NCI-H2107 (cell line): ENCODE measurements at regions not wholly inside any gene's neighbourhood (a gene's known extent, or its start where the extent isn't known, plus 50 kb on each side); places are given as distances from the start of the nearest gene placed in this dataset.
"Not testable (repeated sequence)": the region's sequence is repeated elsewhere in the genome, so short reads cannot be mapped to it uniquely, and the experiment has no call there.

Source experiments
- DNase-seq: peaks from one replicate; lab custom pipeline; 2025; lab: John Stamatoyannopoulos, UW

DNA sequence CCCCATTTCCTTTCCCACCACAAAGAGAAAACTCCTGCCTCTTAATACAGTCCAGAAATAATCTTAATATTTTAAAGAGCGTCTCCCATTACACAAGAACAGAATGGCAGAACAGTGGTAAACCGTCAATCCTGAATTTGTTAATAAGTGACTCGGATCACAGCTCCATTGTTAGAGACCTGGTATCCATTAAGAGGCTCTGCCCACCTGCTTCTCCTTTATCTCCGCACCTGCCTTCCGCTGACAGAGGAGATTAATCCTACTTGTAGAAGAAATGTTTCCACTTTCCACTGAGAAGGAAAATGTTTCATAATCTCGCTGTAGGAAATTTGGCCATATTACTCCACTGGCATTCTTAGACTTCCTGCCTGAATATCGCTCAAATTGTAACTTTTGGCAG lies 1493.2 kb downstream of the MAT2B start:
- DNase-seq, result no peak

DNA sequence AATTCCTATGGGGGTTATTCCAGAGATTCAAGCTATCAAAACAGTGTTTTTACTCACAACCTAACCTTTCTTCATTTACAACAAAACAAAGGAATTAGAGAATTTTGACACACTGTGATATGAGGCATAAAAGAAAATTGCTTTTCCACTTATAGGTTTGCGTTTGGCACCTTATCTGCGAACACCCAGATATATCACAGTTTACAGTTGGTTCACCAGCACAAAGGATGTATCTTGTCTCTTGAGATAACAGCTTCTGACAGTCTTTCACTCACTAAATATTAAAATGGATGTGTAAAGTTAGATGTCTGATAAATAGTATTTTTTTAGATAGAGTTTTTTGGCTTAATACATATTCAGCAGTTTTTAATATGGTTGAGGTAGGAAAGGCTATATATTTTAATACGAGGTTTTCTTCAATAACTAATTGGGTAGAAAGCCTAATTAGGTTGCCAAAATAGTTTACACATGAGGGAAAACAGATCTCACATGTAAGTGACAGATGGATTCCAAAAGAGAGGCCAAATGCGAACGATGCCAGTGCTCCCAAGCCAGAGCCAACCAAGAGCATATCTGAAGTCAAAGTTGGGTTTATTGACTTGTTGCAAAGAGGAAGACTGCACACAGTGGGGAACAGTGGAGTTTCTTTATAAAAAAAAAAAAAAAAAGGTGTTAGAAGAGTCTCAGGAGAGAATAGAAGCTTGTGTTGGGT lies 1495.2 kb downstream of the MAT2B start:
- no peak for DNase-seq

DNA sequence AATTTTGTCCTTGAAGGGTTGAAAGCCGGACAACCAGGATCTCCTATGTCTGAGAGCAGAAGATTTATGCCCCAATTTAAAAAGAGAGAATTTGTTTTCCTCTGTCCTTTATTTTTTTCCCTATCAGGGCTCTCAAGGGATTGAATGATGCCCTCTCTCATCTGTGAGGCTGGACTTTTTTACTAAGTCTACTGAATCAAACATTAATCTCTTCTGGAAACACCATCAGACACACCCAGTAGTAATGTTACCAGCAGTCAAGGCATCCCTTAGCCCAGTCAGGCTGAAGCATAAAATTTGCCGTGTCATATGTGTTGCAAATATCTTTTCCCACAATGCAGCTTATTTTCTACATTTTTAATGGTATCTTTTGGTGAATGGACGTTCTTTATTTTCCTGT lies 1497.9 kb downstream of the MAT2B start:
- no peak for DNase-seq

DNA sequence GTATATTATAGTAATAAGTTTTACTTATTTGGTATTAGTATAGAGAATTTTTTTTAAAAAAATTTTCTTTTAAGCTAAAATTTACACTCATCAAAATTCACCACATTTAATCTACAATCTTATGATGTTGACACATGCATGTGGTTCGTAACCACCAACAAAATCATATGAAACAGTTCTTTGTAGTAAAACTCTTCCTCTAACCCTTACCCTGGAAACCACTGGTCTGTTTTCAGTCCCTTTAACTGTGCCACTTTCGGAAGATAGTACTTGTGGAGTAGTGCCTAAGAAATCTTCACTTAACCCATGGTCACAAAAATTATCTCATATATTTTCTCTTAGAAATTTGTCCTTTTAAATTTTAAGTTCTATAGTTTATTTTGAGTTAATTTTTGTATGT lies 1498.8 kb downstream of the MAT2B start:
- DNase-seq, result no peak

DNA sequence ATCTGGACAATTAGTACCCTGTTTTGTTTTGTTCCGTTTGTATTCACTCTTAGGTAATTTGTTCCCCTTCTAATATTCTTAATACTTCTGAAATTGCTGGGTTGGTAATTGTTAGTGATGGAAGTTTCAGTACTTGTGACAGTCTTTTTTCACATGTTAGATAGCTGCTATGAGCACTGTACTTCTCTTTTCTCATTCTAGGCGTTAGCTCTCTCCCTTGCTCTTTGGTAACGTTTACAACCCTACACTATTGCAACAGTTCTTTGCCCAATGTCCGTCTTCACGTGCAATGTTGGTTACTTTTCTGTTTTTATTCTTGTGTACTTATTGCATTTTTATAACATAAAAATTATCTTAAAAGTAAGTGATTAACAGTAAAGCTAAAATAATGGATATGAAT lies 1509.0 kb downstream of the MAT2B start:
- no peak for DNase-seq

- no peak for DNase-seq
Measured at GRCh38 chr5:165015126-165015525, 1509.7 kb downstream of the MAT2B start.

GRCh38 chr5:165015547-165015946 lies 1510.1 kb downstream of the MAT2B start:
- DNase-seq, result no peak

GRCh38 chr5:165026971-165027370 lies 1521.6 kb downstream of the MAT2B start:
- no peak for DNase-seq

- DNase-seq, result no peak
Measured at GRCh38 chr5:165028356-165028755, 1522.9 kb downstream of the MAT2B start.

- DNase-seq, result no peak
Measured at GRCh38 chr5:165029099-165029870, 1523.9 kb downstream of the MAT2B start.

GRCh38 chr5:165030971-165031370 lies 1525.6 kb downstream of the MAT2B start:
- DNase-seq, result no peak

- DNase-seq, result no peak
Measured at GRCh38 chr5:165031371-165031770, 1526.0 kb downstream of the MAT2B start.

DNA sequence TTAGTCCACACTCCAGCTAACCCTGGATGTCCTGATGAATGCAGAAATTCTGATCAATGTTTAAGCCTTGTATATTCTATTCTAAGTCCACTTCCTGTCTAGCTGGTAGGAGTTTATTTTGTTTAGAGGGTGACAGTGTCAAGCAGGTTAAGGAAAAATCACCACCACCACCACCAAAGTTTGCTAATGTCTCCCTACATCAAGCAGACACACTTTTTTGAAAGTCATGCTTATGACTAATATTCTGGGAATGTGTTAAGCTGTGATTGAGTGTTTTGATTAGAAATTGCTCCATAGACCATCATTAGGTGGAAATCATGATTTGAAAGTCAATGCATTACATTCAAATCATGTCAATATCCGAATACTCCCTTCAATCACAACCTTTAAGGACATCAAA lies 1530.1 kb downstream of the MAT2B start:
- DNase-seq, result no peak

- no peak for DNase-seq
Measured at GRCh38 chr5:165039748-165040147, 1534.3 kb downstream of the MAT2B start.

DNA sequence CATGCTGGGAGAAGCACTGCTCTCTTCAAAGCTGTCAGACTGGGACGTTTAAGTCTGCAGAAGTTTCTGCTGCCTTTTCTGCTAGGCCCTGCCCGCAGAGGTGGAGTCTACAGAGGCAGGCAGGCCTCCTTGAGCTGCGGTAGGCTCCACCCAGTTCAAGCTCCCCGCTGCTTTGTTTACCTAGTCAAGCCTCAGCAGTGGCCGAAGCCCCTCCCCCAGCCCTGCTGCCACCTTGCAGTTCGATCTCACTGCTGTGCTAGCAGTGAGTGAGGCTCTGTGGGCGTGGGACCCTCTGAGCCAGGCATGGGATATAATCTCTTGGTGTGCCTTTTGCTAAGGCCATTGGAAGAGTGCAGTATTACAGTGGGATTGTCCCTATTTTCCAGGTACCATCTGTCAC lies 1540.5 kb downstream of the MAT2B start:
- DNase-seq, result not testable (repeated sequence)

GRCh38 chr5:165055476-165055875 lies 1550.1 kb downstream of the MAT2B start:
- DNase-seq, result no peak

DNA sequence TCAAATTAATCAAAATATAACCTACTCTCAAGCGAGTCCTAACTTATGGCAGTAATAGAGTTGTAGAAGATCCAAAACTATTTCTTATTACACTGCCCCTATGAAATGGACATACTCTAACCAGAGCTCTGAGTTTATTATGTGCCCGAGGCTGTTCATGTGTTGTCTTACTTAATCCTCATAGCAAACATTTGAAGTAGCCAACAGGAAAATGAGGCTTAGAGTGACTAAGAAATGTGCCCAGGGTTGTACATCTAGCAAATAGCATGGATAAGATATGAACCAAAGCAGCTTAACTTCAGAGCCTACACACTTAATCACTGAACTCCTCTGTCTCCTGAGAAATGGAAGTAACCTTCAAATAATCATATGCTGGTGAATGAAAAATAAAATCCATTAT lies 1551.7 kb downstream of the MAT2B start:
- no peak for DNase-seq

DNA sequence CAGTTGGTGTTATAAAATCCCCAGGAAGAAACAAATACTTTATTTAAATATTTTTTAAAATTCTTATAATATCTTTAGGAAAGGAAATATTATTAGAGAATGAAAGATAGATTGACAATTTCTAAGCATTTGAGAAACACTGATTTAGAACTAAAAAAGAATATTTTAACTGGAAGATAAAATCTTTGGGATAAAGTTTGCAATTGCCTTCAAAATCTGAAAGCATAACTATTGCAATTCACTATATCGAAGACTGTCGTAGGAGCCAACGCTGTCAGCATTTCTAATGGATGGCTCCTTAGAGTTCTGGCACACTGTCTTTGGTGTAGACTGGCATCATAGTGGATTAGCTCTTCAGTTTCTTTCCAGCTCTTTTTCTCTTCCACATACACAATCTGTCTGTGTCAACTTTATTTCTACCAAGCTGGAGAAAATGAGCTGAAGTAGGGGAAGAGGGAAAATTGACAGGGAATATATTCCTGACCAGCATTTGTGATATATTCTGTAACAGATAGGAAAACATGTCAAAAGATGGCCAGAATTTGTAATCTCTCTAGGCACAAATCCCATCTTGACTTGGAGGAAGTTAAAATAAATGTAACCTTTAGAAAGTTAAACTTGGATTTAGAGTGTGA lies 1561.4 kb downstream of the MAT2B start:
- DNase-seq, result no peak

GRCh38 chr5:165076686-165077085 lies 1571.3 kb downstream of the MAT2B start:
- no peak for DNase-seq

DNA sequence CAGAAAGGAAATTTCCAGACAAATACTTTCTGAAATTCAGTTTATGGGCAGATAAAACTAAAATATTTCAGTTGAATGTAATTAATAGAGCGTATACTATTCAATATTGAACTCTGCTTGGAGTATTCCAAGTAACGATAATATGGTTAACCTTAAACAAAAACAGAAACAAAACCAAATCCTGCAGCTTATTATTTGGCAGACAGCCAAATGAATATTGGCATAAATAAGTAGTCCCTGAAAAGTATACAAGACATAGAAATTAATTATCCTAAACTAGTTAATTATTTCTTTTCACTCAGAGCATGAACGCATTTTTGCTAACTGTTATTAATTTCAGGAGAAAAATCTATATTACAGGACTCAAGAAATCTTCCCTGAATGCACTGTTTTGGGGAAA lies 1574.0 kb downstream of the MAT2B start:
- no peak for DNase-seq

GRCh38 chr5:165083394-165083793 lies 1578.0 kb downstream of the MAT2B start:
- no peak for DNase-seq

DNA sequence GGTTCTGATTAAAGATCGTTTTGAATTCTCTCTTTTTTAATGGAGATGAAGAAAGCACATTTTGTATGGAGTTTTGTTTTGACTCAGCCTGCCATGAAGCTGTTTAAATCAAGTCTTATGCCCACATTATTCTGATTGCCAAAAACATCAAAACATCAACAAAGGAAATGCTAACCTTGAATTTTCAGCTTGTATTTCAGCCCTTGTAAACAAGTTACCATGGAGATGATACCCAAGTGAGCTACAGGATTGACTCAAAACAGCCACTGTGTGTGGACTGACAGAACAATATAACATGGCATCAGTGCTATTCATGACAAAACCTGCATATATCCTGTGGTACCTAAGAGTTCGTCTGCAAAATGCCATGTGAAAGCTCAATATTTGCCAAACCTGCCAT lies 1581.0 kb downstream of the MAT2B start:
- DNase-seq, result no peak

- DNase-seq, result no peak
Measured at GRCh38 chr5:165094782-165095181, 1589.4 kb downstream of the MAT2B start.
